Gastroesophageal sphincter (tissue), 4 donors: ENCODE measurements at regions not wholly inside any gene's neighbourhood (a gene's known extent, or its start where the extent isn't known, plus 50 kb on each side); places are given as distances from the start of the nearest gene placed in this dataset.

Source experiments
- ATAC-seq: fragments of 150-250 bp; one replicate; pipeline ENCODE4 v1.9.1; 2016; ENCODE audit warnings: mild to moderate bottlenecking, moderate library complexity
- H3K27ac ChIP-seq, 4 donors: fragments of 200-600 bp; sonication (generic) in 3 of 4; 1 replicate in 3 of 4; 2 replicates in 1 of 4; pipeline ENCODE4 v1.5.1; 2016 to 2019
- H3K27me3 ChIP-seq: fragments of 200-600 bp; sonication (generic); one replicate; pipeline ENCODE4 v1.5.1; 2019
- H3K36me3 ChIP-seq, 2 donors: fragments of 200-600 bp; sonication (generic); one replicate each; pipeline ENCODE4 v1.5.1; 2019; ENCODE audit warnings: control low read depth in 1 of 2
- H3K4me1 ChIP-seq, 3 donors: fragments of 200-600 bp; sonication (generic); 1 replicate in 2 of 3; 2 replicates in 1 of 3; pipeline ENCODE4 v1.5.1; 2016 to 2019; ENCODE audit warnings: control low read depth in 2 of 3
- H3K4me3 ChIP-seq, 2 donors: fragments of 200-600 bp; sonication (generic); one replicate each; pipeline ENCODE4 v1.5.1; 2019; ENCODE audit warnings: mild to moderate bottlenecking in 1 of 2, moderate library complexity in 1 of 2
- H3K9me3 ChIP-seq, 3 donors: fragments of 200-600 bp; sonication (generic); one replicate each; pipeline ENCODE4 v1.5.1; 2017 to 2019; ENCODE audit warnings: control low read depth in 2 of 3
- CTCF ChIP-seq, 4 experiments: fragments of 200-600 bp in 2 of 4; fragments of 450-650 bp in 2 of 4; sonication (generic) in 1 of 4; IDR thresholded peaks; one replicate each; pipeline ENCODE4 v1.5.1; 2017 to 2019; ENCODE audit warnings: antibody characterized with exemption in 4 of 4, mild to moderate bottlenecking in 2 of 4, moderate library complexity in 2 of 4
- EP300 ChIP-seq: sonication (generic); formaldehyde crosslinking; IDR thresholded peaks from one replicate; pipeline ENCODE4 v1.6.1; 2017; ENCODE audit warnings: antibody characterized with exemption, mild to moderate bottlenecking
- POLR2A ChIP-seq, 2 donors: fragments of 450-650 bp; IDR thresholded peaks; one replicate each; pipeline ENCODE4 v1.6.1; 2017; ENCODE audit warnings: antibody characterized with exemption in 2 of 2, mild to moderate bottlenecking in 2 of 2, moderate library complexity in 1 of 2
- POLR2AphosphoS5 ChIP-seq: sonication (generic); formaldehyde crosslinking; IDR thresholded peaks from one replicate; pipeline ENCODE4 v1.6.1; 2017; ENCODE audit warnings: antibody characterized with exemption
- WGBS, 2 donors: methylation state at CpG; one replicate each; pipeline ENCODE4 v1.1.5; 2018; ENCODE audit warnings: low coverage in 1 of 2; 5-methylcytosine and 5-hydroxymethylcytosine counted together

GRCh38 chr2:2748399-2749205 lies 417.5 kb upstream of the MYT1L start:
- no peaks in the 10 kb centered on the region for H3K9me3 ChIP-seq
- H3K27ac ChIP-seq: no peak overlapping the region
- peaks cover 0 to 7% (median 0%) of the 10 kb centered on the region in 3 donors for H3K4me1 ChIP-seq
- no peaks in the 10 kb centered on the region for H3K27me3 ChIP-seq
- ATAC-seq: no peak
- no peak overlapping the region for H3K4me3 ChIP-seq
- no peaks in the 10 kb centered on the region for H3K36me3 ChIP-seq
- WGBS, 2 donors: no CpG with 5 or more reads among the region's 13 CpGs
- TF ChIP-seq CTCF (IDR thresholded peaks at IDR 0.05) (no peak), POLR2A (IDR thresholded peaks at IDR 0.05) (no peak), EP300 (no peak), POLR2AphosphoS5 (no peak)

- WGBS, 2 donors: 69 to 85% methylated on average over 2 to 6 of the region's 7 CpGs
Observed at GRCh38 chr2:2747797-2748301, 416.8 kb upstream of the MYT1L start.

GRCh38 chr2:2746731-2747130 lies 415.7 kb upstream of the MYT1L start:
- WGBS, 2 donors: 93 to 100% methylated on average over 5 to 6 of the region's 6 CpGs
- no peak overlapping the region for H3K4me3 ChIP-seq
- TF ChIP-seq CTCF (IDR thresholded peaks at IDR 0.05) (no peak), POLR2AphosphoS5 (no peak), EP300 (no peak), POLR2A (IDR thresholded peaks at IDR 0.05) (no peak)
- H3K4me1 ChIP-seq: peaks cover 0 to 20% (median 0%) of the 10 kb centered on the region in 3 donors
- ATAC-seq: no peak
- H3K36me3 ChIP-seq: no peaks in the 10 kb centered on the region
- no peaks in the 10 kb centered on the region for H3K9me3 ChIP-seq
- no peaks in the 10 kb centered on the region for H3K27me3 ChIP-seq
- H3K27ac ChIP-seq: no peak overlapping the region

More at GRCh38 chr2:2747797-2748301, 416.8 kb upstream of the MYT1L start:
- Histone ChIP-seq H3K4me1 (peaks cover 0 to 15% (median 0%) of the 10 kb centered on the region in 3 donors), H3K4me3 (no peak overlapping the region), H3K36me3 (no peaks in the 10 kb centered on the region), H3K27ac (no peak overlapping the region), H3K9me3 (no peaks in the 10 kb centered on the region), H3K27me3 (no peaks in the 10 kb centered on the region)
- TF ChIP-seq POLR2A (IDR thresholded peaks at IDR 0.05): no peak
- TF ChIP-seq CTCF (IDR thresholded peaks at IDR 0.05): no peak
- no peak for TF ChIP-seq EP300
- no peak for TF ChIP-seq POLR2AphosphoS5
- ATAC-seq: no peak

GRCh38 chr2:2744958-2745715 lies 414.1 kb upstream of the MYT1L start:
- whole genome bisulfite sequencing, 2 donors: 80 to 91% methylated on average over 1 to 6 of the region's 13 CpGs
- Histone ChIP-seq H3K27ac (no peak overlapping the region), H3K36me3 (no peaks in the 10 kb centered on the region), H3K4me3 (no peak overlapping the region), H3K27me3 (no peaks in the 10 kb centered on the region), H3K9me3 (no peaks in the 10 kb centered on the region), H3K4me1 (peaks cover 0 to 20% (median 0%) of the 10 kb centered on the region in 3 donors)
- ATAC-seq: no peak
- TF ChIP-seq POLR2AphosphoS5 (no peak), POLR2A (IDR thresholded peaks at IDR 0.05) (no peak), EP300 (no peak), CTCF (IDR thresholded peaks at IDR 0.05) (no peak)
